ENCODE measurements at regions not wholly inside any gene's neighbourhood (a gene's known extent, or its start where the extent isn't known, plus 50 kb on each side); places are given as distances from the start of the nearest gene placed in this dataset.

DNA sequence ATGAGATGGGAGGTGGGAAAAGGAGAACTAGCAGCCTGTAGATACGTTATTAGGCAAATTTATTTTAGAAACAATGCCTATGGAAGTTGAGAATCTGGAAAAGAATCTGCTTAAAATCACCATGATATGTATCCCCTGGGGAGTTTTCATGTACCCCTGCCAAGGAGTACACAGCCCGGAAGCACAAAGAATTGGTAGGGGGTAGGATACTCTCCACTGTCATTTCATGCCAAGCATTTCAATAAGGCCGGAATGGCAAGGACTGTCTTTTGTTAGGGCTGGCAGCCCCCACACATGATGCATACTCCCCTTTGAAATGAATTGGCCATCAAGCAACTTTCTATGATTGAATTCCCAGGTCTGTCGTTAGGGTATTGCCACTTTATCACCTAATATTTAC, 111.5 kb upstream of the APP start:
- no peak for TF ChIP-seq CREB1 (IDR thresholded peaks at IDR 0.05; ENCODE audit: low read depth)
- TF ChIP-seq TAF1 (IDR thresholded peaks at IDR 0.05; ENCODE audit: low read depth) = no peak
- TF ChIP-seq, protein P1, sequence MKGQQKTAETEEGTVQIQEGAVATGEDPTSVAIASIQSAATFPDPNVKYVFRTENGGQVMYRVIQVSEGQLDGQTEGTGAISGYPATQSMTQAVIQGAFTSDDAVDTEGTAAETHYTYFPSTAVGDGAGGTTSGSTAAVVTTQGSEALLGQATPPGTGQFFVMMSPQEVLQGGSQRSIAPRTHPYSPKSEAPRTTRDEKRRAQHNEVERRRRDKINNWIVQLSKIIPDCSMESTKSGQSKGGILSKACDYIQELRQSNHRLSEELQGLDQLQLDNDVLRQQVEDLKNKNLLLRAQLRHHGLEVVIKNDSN (IDR thresholded peaks at IDR 0.05) = no peak
- TF ChIP-seq RAD21 (IDR thresholded peaks at IDR 0.05; ENCODE audit: low read depth) = no peak
- no peak for TF ChIP-seq TCF12 (IDR thresholded peaks at IDR 0.05; ENCODE audit: low read depth)
- TF ChIP-seq YY1 (IDR thresholded peaks at IDR 0.05; ENCODE audit: low read depth) = no peak
- no peak for TF ChIP-seq NFIC (IDR thresholded peaks at IDR 0.05)
- TF ChIP-seq EGR1 (IDR thresholded peaks at IDR 0.05) = no peak
- no peak for TF ChIP-seq EP300 (IDR thresholded peaks at IDR 0.05; ENCODE audit: borderline replicate concordance)
- TF ChIP-seq, protein P2, sequence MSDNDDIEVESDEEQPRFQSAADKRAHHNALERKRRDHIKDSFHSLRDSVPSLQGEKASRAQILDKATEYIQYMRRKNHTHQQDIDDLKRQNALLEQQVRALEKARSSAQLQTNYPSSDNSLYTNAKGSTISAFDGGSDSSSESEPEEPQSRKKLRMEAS (IDR thresholded peaks at IDR 0.05) = no peak
- TF ChIP-seq CEBPB (IDR thresholded peaks at IDR 0.05) = no peak
- TF ChIP-seq, protein P3, sequence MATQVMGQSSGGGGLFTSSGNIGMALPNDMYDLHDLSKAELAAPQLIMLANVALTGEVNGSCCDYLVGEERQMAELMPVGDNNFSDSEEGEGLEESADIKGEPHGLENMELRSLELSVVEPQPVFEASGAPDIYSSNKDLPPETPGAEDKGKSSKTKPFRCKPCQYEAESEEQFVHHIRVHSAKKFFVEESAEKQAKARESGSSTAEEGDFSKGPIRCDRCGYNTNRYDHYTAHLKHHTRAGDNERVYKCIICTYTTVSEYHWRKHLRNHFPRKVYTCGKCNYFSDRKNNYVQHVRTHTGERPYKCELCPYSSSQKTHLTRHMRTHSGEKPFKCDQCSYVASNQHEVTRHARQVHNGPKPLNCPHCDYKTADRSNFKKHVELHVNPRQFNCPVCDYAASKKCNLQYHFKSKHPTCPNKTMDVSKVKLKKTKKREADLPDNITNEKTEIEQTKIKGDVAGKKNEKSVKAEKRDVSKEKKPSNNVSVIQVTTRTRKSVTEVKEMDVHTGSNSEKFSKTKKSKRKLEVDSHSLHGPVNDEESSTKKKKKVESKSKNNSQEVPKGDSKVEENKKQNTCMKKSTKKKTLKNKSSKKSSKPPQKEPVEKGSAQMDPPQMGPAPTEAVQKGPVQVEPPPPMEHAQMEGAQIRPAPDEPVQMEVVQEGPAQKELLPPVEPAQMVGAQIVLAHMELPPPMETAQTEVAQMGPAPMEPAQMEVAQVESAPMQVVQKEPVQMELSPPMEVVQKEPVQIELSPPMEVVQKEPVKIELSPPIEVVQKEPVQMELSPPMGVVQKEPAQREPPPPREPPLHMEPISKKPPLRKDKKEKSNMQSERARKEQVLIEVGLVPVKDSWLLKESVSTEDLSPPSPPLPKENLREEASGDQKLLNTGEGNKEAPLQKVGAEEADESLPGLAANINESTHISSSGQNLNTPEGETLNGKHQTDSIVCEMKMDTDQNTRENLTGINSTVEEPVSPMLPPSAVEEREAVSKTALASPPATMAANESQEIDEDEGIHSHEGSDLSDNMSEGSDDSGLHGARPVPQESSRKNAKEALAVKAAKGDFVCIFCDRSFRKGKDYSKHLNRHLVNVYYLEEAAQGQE (IDR thresholded peaks at IDR 0.05; ENCODE audit: low read depth) = no peak
- no peak for TF ChIP-seq TEAD4 (IDR thresholded peaks at IDR 0.05)
- TF ChIP-seq FOXM1 (IDR thresholded peaks at IDR 0.05; ENCODE audit: borderline replicate concordance, low read depth) = no peak
- TF ChIP-seq ZBTB7A (IDR thresholded peaks at IDR 0.05; ENCODE audit: low read depth) = no peak

DNA sequence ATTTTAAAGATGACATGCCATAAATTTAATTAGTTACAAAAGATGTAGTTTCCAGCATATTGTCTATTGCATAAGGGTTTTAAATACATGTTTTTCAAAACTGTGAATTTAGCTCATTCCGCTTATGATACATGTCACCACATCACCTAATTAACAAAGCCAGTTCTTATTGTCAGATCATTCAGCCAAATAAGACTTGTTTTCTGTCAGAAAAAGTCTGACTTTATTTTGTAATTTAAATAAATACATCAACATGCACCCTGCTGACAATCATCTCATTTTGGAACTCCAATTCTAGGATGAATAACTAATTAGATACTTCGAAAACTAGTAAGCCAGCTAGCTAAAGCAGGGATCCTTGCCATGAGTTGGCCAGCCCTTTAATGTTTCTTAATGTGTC, 110.9 kb upstream of the APP start:
- no peak for TF ChIP-seq CEBPB (IDR thresholded peaks at IDR 0.05)
- TF ChIP-seq, protein P1 (IDR thresholded peaks at IDR 0.05) = no peak
- TF ChIP-seq RAD21 (IDR thresholded peaks at IDR 0.05; ENCODE audit: low read depth) = no peak
- no peak for TF ChIP-seq TCF12 (IDR thresholded peaks at IDR 0.05; ENCODE audit: low read depth)
- TF ChIP-seq FOXM1 (IDR thresholded peaks at IDR 0.05; ENCODE audit: borderline replicate concordance, low read depth) = no peak
- TF ChIP-seq, protein P3 (IDR thresholded peaks at IDR 0.05; ENCODE audit: low read depth) = no peak
- no peak for TF ChIP-seq ZBTB7A (IDR thresholded peaks at IDR 0.05; ENCODE audit: low read depth)
- TF ChIP-seq CREB1 (IDR thresholded peaks at IDR 0.05; ENCODE audit: low read depth) = no peak
- TF ChIP-seq EP300 (IDR thresholded peaks at IDR 0.05; ENCODE audit: borderline replicate concordance) = no peak
- TF ChIP-seq EGR1 (IDR thresholded peaks at IDR 0.05) = no peak
- no peak for TF ChIP-seq NFIC (IDR thresholded peaks at IDR 0.05)
- TF ChIP-seq, protein P2 (IDR thresholded peaks at IDR 0.05) = no peak
- TF ChIP-seq YY1 (IDR thresholded peaks at IDR 0.05; ENCODE audit: low read depth) = no peak
- no peak for TF ChIP-seq TEAD4 (IDR thresholded peaks at IDR 0.05)
- no peak for TF ChIP-seq TAF1 (IDR thresholded peaks at IDR 0.05; ENCODE audit: low read depth)

DNA sequence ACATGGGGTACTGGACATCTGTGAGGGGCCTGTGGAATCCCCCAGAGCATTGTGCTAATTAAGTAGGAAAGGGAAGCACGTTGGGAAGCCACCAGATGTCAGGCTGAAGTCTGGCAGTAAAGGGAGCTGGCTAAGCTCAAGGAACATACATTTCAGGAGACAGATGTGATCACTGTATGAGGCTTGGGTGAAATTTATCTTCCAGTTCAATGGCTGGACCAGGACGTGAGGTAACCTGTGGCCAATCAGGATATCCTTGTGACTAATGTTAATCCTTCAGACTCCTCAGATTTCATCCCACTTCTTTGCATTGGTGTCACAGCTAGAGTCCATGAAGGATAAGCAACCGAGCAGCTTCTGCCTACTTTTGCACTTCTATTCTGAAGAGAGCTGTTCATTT, 110.2 kb upstream of the APP start:
- no peak for TF ChIP-seq TCF12 (IDR thresholded peaks at IDR 0.05; ENCODE audit: low read depth)
- TF ChIP-seq, protein P2 (IDR thresholded peaks at IDR 0.05) = no peak
- TF ChIP-seq CEBPB (IDR thresholded peaks at IDR 0.05) = no peak
- TF ChIP-seq EP300 (IDR thresholded peaks at IDR 0.05; ENCODE audit: borderline replicate concordance) = no peak
- TF ChIP-seq ZBTB7A (IDR thresholded peaks at IDR 0.05; ENCODE audit: low read depth) = no peak
- TF ChIP-seq, protein P1 (IDR thresholded peaks at IDR 0.05) = no peak

DNA sequence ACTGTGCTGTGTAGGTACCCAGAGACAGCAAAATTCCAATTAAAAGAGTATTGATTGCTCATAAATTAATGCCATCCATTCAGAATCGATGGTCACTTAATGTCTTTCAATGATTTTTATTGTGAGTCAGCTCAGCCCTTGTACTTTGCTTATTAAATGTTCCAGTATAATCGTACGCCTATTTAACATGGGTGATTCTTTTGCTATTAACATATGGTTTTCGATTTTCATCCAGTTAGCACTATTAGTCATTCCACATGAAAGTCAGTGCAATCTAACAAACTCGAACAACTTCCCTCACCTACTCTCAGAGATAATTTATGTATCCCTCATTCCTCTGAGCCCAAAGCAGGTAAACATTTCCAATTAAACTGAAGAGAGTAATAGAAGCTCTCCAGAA, 109.6 kb upstream of the APP start:
- TF ChIP-seq TEAD4 (IDR thresholded peaks at IDR 0.05) (no peak), RAD21 (IDR thresholded peaks at IDR 0.05; ENCODE audit: low read depth) (no peak), ZBTB7A (IDR thresholded peaks at IDR 0.05; ENCODE audit: low read depth) (no peak), CREB1 (IDR thresholded peaks at IDR 0.05; ENCODE audit: low read depth) (no peak), TAF1 (IDR thresholded peaks at IDR 0.05; ENCODE audit: low read depth) (no peak)

DNA sequence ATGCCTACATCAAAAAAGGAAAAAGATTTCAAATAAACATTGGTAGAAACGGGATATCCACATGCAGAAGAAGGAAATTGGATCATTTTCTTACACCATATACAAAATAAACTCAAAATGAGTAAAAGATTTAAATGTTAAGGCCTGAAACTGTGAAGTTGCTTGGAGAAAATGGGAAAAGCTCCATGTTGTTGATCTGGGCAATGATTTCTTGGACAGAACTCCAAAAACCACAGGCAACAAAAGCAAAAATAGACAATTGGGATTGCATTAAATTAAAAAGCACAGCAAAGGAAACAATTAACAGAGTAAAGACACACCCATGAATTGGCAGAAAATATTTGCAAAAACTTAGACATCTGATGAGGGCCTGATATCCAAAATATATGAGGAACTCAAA, 105.2 kb upstream of the APP start:
- TF ChIP-seq YY1 (IDR thresholded peaks at IDR 0.05; ENCODE audit: low read depth) = no peak
- TF ChIP-seq, protein P3 (IDR thresholded peaks at IDR 0.05; ENCODE audit: low read depth) = no peak
- TF ChIP-seq RAD21 (IDR thresholded peaks at IDR 0.05; ENCODE audit: low read depth) = no peak
- TF ChIP-seq, protein P2 (IDR thresholded peaks at IDR 0.05) = no peak
- no peak for TF ChIP-seq TEAD4 (IDR thresholded peaks at IDR 0.05)
- TF ChIP-seq, protein P1 (IDR thresholded peaks at IDR 0.05) = no peak
- no peak for TF ChIP-seq CREB1 (IDR thresholded peaks at IDR 0.05; ENCODE audit: low read depth)
- TF ChIP-seq NFIC (IDR thresholded peaks at IDR 0.05) = no peak
- no peak for TF ChIP-seq TCF12 (IDR thresholded peaks at IDR 0.05; ENCODE audit: low read depth)
- no peak for TF ChIP-seq ZBTB7A (IDR thresholded peaks at IDR 0.05; ENCODE audit: low read depth)
- no peak for TF ChIP-seq CEBPB (IDR thresholded peaks at IDR 0.05)
- no peak for TF ChIP-seq TAF1 (IDR thresholded peaks at IDR 0.05; ENCODE audit: low read depth)
- TF ChIP-seq EGR1 (IDR thresholded peaks at IDR 0.05) = no peak
- no peak for TF ChIP-seq EP300 (IDR thresholded peaks at IDR 0.05; ENCODE audit: borderline replicate concordance)
- TF ChIP-seq FOXM1 (IDR thresholded peaks at IDR 0.05; ENCODE audit: borderline replicate concordance, low read depth) = no peak

Data from Ishikawa (cell line).